COR-L47 (cell line): ENCODE measurements at regions not wholly inside any gene's neighbourhood (a gene's known extent, or its start where the extent isn't known, plus 50 kb on each side); places are given as distances from the start of the nearest gene placed in this dataset.

Experiments
- DNase-seq: peaks from one replicate; lab custom pipeline; 2025; lab: John Stamatoyannopoulos, UW

DNA sequence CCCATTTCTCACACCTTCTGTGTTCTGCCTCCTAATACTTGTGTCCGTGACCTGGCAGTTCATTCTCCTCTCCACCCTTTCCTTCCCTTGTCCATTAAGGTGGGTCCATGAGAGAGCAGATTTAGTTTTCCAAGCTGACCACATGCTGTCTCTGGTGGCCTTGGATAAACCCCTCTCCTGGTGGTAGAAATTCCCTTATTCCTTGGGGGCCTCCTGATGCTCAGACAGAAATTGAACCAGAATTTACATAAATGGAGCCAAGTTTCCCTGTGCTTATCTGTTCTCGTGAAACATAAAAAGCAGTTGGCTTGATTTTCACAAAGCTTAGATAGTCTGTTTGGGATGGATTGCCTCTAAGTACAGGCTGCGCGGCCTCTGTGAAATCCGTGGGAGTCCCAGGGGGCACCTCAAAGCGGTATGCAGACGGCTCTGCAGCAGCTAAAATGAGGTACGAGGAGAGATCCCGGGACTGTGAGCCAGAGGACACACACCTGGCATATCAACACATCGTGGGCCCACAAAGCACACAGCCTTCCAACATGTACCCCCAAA, 101.0 kb upstream of the NMNAT3 start:
- no peak for DNase-seq

- DNase-seq, result peak; percentile 78
These were observed 97.0 kb upstream of the NMNAT3 start for GRCh38 chr3:139774560-139775302.

- DNase-seq, result no peak
These were observed 95.0 kb upstream of the NMNAT3 start for GRCh38 chr3:139772539-139773500.

GRCh38 chr3:139771331-139771730, 93.6 kb upstream of the NMNAT3 start:
- no peak for DNase-seq

DNA sequence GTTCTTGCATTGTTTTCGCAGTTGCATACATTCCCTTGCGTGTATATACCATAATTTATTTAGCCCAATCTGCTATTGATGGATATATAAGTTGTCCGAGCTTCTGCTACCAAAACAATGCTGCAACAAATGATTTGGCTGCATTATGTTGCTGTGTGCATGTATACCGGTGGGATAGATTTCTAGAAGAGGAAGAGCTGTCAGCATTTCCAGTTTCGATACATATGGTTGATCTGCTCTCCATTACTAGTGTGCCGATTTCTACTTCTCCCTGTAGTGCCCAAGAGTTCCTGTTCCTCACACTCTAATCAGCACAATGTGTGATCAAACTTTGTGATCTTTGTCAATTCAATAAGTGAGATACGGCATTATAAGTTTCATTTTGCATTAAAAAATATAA, 92.8 kb upstream of the NMNAT3 start:
- DNase-seq, result no peak

DNA sequence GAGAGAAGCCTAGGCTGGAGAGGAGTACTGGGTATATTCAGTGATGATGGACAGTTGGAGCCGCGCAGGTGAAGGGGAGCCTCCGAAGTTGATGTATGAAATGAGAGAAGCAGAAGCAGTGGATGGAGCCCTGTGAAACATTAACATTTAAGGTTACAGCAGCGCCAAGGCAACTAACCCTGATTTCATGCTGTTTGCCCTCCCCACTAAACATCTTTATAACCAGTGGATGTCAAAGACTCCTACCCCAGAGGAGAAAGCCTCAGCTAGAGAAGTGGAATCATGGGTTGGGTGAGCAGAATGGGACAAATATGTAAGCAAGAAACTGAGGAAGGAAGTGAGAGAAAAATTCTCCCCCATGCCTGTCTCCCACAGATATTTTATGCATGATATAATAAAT, 92.0 kb upstream of the NMNAT3 start:
- no peak for DNase-seq

GRCh38 chr3:139764936-139765335, 87.2 kb upstream of the NMNAT3 start:
- no peak for DNase-seq

DNA sequence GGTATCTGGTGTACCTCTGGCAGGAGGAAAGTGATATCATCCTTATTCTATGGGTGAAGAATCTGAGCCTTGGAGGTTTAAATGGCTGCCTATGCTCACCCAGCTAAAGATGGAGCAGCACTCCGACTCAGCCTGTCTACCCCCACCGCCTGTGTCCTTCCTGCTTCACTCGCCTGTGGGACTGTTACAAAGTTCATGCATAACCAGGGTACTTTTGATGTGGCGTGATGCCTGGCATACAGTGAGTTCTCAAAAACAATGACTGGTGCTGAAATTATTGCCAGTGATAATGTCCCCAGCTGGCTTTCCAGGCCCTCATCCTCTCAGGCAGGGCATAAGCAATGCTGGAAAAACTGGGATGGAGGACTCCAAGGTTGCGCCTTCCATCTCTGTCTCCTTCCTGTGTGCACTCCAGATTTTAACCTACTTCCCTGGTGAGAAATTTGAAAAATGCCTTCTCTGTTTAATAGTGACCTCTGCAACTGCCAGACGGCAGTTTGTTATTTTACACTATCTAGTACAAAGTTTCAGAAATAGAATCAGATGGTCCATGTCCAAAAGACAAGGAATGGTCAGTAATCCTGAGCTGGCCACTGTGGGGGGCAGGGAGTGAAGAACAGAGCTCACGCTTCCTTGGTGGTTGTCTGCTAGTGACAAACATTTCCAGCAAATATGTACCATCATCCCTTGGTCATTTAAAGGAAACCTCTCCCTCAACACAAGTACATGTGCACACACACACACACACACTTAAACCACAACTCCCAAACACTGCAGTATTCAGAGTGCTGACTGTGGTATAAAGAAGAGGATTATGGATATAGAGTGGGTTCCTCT, 86.5 kb upstream of the NMNAT3 start:
- no peak for DNase-seq

GRCh38 chr3:139762302-139762701, 84.5 kb upstream of the NMNAT3 start:
- no peak for DNase-seq

DNA sequence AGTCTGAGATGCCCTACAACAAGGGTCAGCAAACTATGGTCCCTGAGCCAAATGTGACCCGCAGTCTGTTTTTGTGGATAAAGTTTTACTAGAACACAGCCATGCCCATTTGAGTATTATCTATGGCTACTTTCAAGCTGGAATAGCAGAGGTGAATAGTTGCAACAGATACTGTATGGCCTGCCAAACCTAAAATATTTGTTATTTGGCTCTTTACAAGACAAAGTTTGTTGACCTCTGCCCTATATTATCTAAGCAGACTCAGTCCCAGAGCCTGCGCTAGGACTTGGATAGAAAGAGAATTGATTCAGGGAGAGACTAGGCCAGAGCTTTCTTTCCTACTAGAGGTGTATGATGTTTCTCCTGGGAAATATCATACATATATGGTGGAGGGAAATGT, 81.7 kb upstream of the NMNAT3 start:
- no peak for DNase-seq

- no peak for DNase-seq
These were observed 81.0 kb upstream of the NMNAT3 start for GRCh38 chr3:139758654-139759291.

- DNase-seq, result no peak
These were observed 79.8 kb upstream of the NMNAT3 start for GRCh38 chr3:139757448-139758030.

GRCh38 chr3:139756529-139757103, 78.8 kb upstream of the NMNAT3 start:
- no peak for DNase-seq

- no peak for DNase-seq
These were observed 77.8 kb upstream of the NMNAT3 start for GRCh38 chr3:139755551-139755950.

DNA sequence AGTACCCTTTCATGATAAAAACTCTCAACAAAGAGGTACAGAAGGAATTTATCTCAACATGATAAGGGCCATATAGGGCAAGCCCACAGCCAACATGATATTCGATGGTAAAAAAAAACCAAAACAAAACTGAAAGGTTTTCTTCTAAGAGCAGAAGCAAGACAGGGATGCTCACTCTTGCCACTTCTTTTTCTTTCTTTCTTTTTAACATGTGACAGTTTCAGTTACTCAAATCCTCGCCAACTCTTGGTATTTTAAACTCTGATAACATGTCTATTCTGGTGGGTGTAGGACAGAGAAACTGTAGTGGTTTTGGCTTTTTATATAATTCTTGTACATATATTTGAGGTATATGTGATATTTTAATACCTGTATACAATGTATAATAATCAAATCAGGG, 74.0 kb upstream of the NMNAT3 start:
- DNase-seq, result no peak

- DNase-seq, result no peak
These were observed 68.7 kb upstream of the NMNAT3 start for GRCh38 chr3:139746481-139746880.

- no peak for DNase-seq
These were observed 68.1 kb upstream of the NMNAT3 start for GRCh38 chr3:139745831-139746230.

DNA sequence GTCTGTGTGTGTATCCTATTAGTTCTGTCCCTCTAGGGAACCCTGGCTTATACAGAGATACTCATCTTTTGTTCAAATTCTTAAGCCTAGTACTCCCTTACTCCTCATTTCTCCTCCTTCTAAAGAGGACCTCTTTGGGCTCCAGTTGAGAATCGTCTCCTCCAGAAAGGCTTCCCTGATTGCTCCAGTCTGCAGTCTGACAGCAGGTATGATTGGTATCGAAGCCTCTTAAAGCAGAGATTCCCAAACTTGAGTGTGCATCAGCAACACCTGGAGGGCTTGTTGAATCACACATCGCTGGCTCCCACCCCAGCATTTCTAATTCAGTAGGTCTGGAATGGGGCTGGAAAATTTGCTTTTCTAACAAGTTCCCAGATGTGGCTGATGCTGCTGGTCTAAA, 60.9 kb upstream of the NMNAT3 start:
- DNase-seq, result no peak

DNA sequence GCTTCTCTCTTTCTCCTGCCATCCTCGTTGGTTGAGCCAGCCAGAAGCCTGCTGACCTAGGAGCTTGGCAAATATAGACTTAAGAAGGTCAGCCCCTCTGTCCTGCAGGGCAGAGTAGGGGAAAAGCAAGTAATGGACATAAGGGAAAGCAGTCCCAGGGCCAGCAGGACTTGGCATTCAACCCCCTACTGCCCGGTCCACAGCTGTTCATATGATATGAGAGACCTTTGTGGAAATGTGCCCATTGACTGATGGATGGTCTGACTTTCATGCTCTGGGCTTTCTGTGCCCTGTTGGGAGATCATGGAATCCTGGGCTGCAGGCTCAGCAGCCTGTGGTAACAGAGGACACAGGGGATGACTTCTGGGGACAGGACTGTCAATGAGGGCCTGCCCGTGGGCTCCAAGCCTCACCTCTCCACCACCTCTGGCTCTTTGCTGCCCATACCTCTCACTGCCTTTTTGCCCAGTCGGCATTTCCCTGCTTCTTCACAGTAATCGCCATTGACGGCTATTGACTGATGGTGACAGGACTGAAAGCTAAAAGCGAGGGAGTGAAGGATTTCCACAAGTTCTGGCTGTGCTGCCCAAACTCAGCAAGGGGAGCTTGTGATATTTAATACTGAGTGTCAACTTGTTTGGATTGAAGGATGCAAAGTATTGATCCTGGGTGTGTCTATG, 60.0 kb upstream of the NMNAT3 start:
- DNase-seq, result no peak

GRCh38 chr3:139735191-139735590, 57.4 kb upstream of the NMNAT3 start:
- no peak for DNase-seq
